Mesothelial cell of epicardium (in vitro differentiated cells): ENCODE measurements at regions not wholly inside any gene's neighbourhood (a gene's known extent, or its start where the extent isn't known, plus 50 kb on each side); places are given as distances from the start of the nearest gene placed in this dataset.

Experiments used
- DNase-seq, 2 experiments: peaks; one replicate each; pipeline ENCODE4 v3.0.0; 2021; ENCODE audit warnings: low spot score in 2 of 2; ENCODE audit not compliant: unreplicated experiment in 2 of 2
- H3K27ac Mint-ChIP-seq: 2 replicates; pipeline ENCODE4 v1.8.0; 2021; ENCODE audit warnings: mixed read lengths
- H3K27me3 Mint-ChIP-seq: 2 replicates; pipeline ENCODE4 v1.8.0; 2021; ENCODE audit warnings: low read depth, mixed read lengths
- H3K36me3 Mint-ChIP-seq: 2 replicates; pipeline ENCODE4 v1.8.0; 2021; ENCODE audit warnings: mixed read lengths
- H3K4me1 Mint-ChIP-seq: 2 replicates; pipeline ENCODE4 v1.8.0; 2021; ENCODE audit warnings: mixed read lengths
- H3K4me3 Mint-ChIP-seq: 2 replicates; pipeline ENCODE4 v1.8.0; 2021; ENCODE audit warnings: mild to moderate bottlenecking, moderate library complexity, mixed read lengths
- H3K9me3 Mint-ChIP-seq: 2 replicates; pipeline ENCODE4 v1.8.0; 2021; ENCODE audit warnings: mixed read lengths
- CTCF ChIP-seq: fragments of 200-600 bp; sonication (generic); IDR thresholded peaks from one replicate; pipeline ENCODE4 v1.5.0; 2021; ENCODE audit warnings: antibody characterized with exemption; ENCODE audit not compliant: unreplicated experiment

- DNase-seq, result no peak
- Mint-ChIP-seq H3K27me3 (no peaks in the 10 kb centered on the region), H3K27ac (peak overlapping the region; percentile 74), H3K4me1 (peaks cover 50% of the 10 kb centered on the region), H3K4me3 (no peak overlapping the region), H3K9me3 (no peaks in the 10 kb centered on the region), H3K36me3 (no peaks in the 10 kb centered on the region)
- TF ChIP-seq CTCF, result no peak
Observed at GRCh38 chr6:41449399-41450245, 96.6 kb upstream of the FOXP4 start.

GRCh38 chr6:41450581-41450980 lies 95.6 kb upstream of the FOXP4 start:
- no peaks in the 10 kb centered on the region for H3K27me3 Mint-ChIP-seq
- peaks cover 46% of the 10 kb centered on the region for H3K4me1 Mint-ChIP-seq
- H3K4me3 Mint-ChIP-seq, result no peak overlapping the region
- TF ChIP-seq CTCF, result no peak
- H3K36me3 Mint-ChIP-seq, result no peaks in the 10 kb centered on the region
- H3K9me3 Mint-ChIP-seq, result no peaks in the 10 kb centered on the region
- DNase-seq, result no peak
- H3K27ac Mint-ChIP-seq, result peak overlapping the region; percentile 28

- Mint-ChIP-seq H3K9me3 (no peaks in the 10 kb centered on the region), H3K4me3 (no peak overlapping the region), H3K27me3 (no peaks in the 10 kb centered on the region), H3K27ac (peak overlapping the region; percentile 75), H3K36me3 (no peaks in the 10 kb centered on the region), H3K4me1 (peaks cover 45% of the 10 kb centered on the region)
- no peak for DNase-seq
- TF ChIP-seq CTCF, result no peak
Observed at GRCh38 chr6:41451039-41451438, 95.1 kb upstream of the FOXP4 start.

DNA sequence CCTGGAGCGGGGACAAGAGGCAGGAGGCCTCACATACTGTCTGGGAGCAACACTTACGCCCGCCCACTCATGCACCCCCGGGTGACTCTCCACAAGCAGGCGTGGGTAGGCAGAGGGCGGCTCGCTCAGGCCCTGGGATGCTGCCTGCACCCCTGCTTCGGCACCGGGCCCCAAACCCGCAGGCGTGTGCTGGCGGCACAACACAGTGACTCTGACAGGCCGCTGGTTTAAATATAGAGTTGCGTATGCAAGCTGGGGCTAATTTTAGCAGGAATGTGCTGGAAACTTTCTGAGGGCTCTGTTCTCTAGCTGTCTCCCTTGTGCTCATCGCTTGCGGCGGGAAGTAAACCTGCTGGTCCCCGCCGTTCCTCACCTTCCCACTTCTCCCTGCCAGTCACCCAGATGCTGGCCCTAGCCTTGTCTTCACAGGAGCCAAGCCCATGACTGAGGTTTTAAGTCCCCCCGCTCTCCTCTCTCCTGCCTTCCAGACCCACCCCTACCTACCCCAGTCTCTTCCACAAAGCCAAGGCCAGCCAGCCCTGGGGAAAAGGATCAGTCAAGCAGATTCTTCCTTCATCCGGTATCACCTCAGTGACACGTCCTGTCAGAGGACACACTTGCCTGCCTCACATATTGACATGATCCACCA lies 94.5 kb upstream of the FOXP4 start:
- peaks cover 50% of the 10 kb centered on the region for H3K4me1 Mint-ChIP-seq
- DNase-seq, result no peak
- no peak overlapping the region for H3K4me3 Mint-ChIP-seq
- H3K27me3 Mint-ChIP-seq, result no peaks in the 10 kb centered on the region
- no peaks in the 10 kb centered on the region for H3K36me3 Mint-ChIP-seq
- no peak for TF ChIP-seq CTCF
- peak overlapping the region; percentile 75 for H3K27ac Mint-ChIP-seq
- no peaks in the 10 kb centered on the region for H3K9me3 Mint-ChIP-seq

GRCh38 chr6:41452763-41453162 lies 93.4 kb upstream of the FOXP4 start:
- H3K36me3 Mint-ChIP-seq, result no peaks in the 10 kb centered on the region
- no peak for TF ChIP-seq CTCF
- H3K27me3 Mint-ChIP-seq, result no peaks in the 10 kb centered on the region
- DNase-seq, result no peak
- no peak overlapping the region for H3K27ac Mint-ChIP-seq
- no peak overlapping the region for H3K4me3 Mint-ChIP-seq
- H3K9me3 Mint-ChIP-seq, result no peaks in the 10 kb centered on the region
- peaks cover 51% of the 10 kb centered on the region for H3K4me1 Mint-ChIP-seq
